Mesenchymal stem cell (in vitro differentiated cells and primary cell): ENCODE measurements at regions not wholly inside any gene's neighbourhood (a gene's known extent, or its start where the extent isn't known, plus 50 kb on each side); places are given as distances from the start of the nearest gene placed in this dataset. TPM values are rescaled to one million over a fixed set of nuclear protein-coding genes. Genes with fewer than 3 reads are reported as not detected.

Source experiments
- small RNA-seq: library from polyadenylated mRNA; stranded (forward); fragments of <200 nt; extraction: miRNeasy Mini kit (QIAGEN cat#:217004); gene quantifications from one replicate; pipeline ENCODE3, GENCODE V24; 2013; ENCODE audit warnings: low read depth

Small RNAs in the stretch of these regions (small RNA-seq; reads per million reads assigned to genes)
- gene RF00002, result 1.7 reads per million
- not detected for gene RF00026
